SK-N-MC (cell line): ENCODE measurements at regions not wholly inside any gene's neighbourhood (a gene's known extent, or its start where the extent isn't known, plus 50 kb on each side); places are given as distances from the start of the nearest gene placed in this dataset.

Experiments
- EZH2 ChIP-seq: fragments of 200-600 bp; sonication (generic); IDR thresholded peaks from one replicate; pipeline ENCODE4 v1.6.1; 2017; ENCODE audit warnings: antibody characterized with exemption
- FOXP2 ChIP-seq: optimal IDR thresholded peaks from 2 replicates; pipeline ENCODE3; 2011; ENCODE audit warnings: mild to moderate bottlenecking, moderate library complexity; ENCODE audit not compliant: insufficient read depth; ENCODE audit errors: extremely low read length, control extremely low read depth
- POLR2AphosphoS5 ChIP-seq: IDR thresholded peaks from 2 replicates; pipeline ENCODE4 v1.6.1; 2012; ENCODE audit warnings: mild to moderate bottlenecking, low read depth, low read length, borderline replicate concordance

GRCh38 chr4:145320294-145320693 is 139.9 kb upstream of the OTUD4 start:
- TF ChIP-seq POLR2AphosphoS5 (no peak), EZH2 (no peak), FOXP2 (no peak)
